HG03460 (cell line): ENCODE measurements at regions not wholly inside any gene's neighbourhood (a gene's known extent, or its start where the extent isn't known, plus 50 kb on each side); places are given as distances from the start of the nearest gene placed in this dataset.
"Not testable (repeated sequence)": the region's sequence is repeated elsewhere in the genome, so short reads cannot be mapped to it uniquely, and the experiment has no call there.

Experiments
- ATAC-seq: cut with Tn5 transposase; IDR thresholded peaks from one replicate; pipeline ENCODE4 v1.9.1; 2021; ENCODE audit not compliant: unreplicated experiment

DNA sequence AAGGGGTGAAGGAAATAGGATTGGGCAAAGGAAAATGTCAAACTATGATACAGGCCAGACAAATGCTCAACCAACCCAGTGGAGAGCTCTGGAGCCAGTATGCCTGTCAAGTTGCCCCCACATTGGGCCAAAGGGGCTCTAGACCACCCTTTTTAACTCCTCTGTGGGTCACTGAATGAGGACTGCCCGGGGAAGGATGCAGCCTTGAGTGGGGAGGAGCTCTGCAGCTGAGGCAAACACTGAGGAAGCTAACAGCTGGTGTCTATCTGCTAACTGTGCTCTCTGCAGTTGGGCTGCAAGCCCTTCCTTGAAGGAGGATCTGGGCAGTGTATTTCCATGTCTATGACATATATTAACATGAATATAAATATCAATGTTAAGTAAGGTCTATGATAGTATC, 98.4 kb upstream of the PRSS16 start:
- no peak for ATAC-seq

- no peak for ATAC-seq
Measured at GRCh38 chr6:27154696-27155095, 92.8 kb upstream of the PRSS16 start.

DNA sequence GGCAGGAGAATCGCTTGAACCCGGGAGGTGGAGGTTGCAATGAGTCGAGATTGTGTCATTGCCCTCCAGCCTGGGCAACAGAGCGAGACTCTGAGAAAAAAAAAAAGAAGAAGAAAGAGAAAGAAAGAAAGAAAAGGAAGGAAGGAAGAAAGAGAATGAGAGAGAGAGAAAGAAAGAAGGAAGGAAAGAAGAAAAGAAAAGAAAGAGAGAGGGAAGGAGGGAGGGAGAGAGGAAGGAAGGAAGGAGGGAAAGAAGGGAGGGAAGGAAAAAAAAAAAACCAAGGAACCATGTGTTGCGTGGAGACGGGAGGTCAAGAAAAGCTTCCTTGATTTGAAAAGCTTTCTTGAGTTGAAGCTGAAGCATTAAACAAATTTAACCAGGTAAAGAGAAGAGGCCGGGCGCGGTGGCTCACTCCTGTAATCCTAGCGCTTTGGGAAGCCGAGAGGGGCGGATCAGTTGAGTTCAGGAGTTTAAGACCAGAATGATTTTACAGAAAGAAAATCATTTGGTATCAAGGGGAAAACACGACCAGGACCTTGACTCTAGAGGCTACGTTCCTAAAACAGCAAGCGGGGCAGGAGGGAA, 90.5 kb upstream of the PRSS16 start:
- no peak for ATAC-seq

- ATAC-seq = peak; percentile 58
Measured at GRCh38 chr6:27157459-27158315, 89.8 kb upstream of the PRSS16 start.

GRCh38 chr6:27158316-27158643, 89.2 kb upstream of the PRSS16 start:
- ATAC-seq = no peak

GRCh38 chr6:27159725-27160124, 87.8 kb upstream of the PRSS16 start:
- no peak for ATAC-seq

GRCh38 chr6:27161115-27161514, 86.4 kb upstream of the PRSS16 start:
- no peak for ATAC-seq

- ATAC-seq = no peak
Measured at GRCh38 chr6:27161603-27161945, 85.9 kb upstream of the PRSS16 start.

- no peak for ATAC-seq
Measured at GRCh38 chr6:27161946-27162603, 85.4 kb upstream of the PRSS16 start.

GRCh38 chr6:27163834-27164233, 83.7 kb upstream of the PRSS16 start:
- ATAC-seq = no peak

- ATAC-seq = no peak
Measured at GRCh38 chr6:27168108-27168507, 79.4 kb upstream of the PRSS16 start.

DNA sequence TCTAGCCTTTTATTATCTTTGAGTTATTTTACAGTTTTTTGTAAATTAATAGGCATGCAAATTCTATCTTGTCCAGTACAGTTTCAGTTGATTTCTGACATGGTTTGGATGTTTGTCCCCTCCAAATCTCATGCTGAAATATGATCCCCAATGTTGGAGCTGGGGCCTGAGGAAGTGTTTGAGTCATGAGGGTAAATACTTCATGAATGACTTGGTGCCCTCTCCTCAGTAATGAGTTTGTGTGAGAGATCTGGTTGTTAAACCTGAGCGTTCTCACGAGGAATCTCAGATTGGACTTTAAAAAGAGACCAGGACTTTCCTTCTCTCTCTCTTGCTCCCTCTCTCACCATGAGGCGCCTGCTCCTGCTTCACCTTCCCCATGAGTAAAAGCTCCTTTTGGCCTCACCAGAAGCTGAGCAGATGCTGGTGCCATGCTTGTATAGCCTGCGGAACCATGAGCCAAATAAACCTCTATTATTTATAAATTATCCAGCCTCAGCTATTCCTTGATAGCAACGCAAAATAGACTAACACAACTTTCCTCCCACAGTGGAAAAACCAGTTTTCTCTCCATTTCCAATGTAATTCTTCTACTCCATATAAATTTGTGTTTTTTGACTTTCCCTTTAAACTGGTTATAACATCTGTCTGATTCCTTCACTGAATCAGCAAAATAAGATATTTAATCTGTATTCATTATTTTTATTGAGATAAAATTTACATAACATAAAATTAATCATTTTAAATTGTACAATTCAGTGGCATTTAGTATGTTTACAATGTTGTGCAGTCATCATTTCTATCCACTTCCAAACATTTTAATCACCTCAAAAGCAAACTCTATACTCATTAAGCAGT, 78.7 kb upstream of the PRSS16 start:
- no peak for ATAC-seq

GRCh38 chr6:27172524-27173231, 74.8 kb upstream of the PRSS16 start:
- ATAC-seq = not testable (repeated sequence)

GRCh38 chr6:27173232-27173601, 74.3 kb upstream of the PRSS16 start:
- not testable (repeated sequence) for ATAC-seq

- ATAC-seq = no peak
Measured at GRCh38 chr6:27174958-27175357, 72.5 kb upstream of the PRSS16 start.

- ATAC-seq = no peak
Measured at GRCh38 chr6:27176096-27176495, 71.4 kb upstream of the PRSS16 start.

- ATAC-seq = no peak
Measured at GRCh38 chr6:27176523-27177484, 70.7 kb upstream of the PRSS16 start.

DNA sequence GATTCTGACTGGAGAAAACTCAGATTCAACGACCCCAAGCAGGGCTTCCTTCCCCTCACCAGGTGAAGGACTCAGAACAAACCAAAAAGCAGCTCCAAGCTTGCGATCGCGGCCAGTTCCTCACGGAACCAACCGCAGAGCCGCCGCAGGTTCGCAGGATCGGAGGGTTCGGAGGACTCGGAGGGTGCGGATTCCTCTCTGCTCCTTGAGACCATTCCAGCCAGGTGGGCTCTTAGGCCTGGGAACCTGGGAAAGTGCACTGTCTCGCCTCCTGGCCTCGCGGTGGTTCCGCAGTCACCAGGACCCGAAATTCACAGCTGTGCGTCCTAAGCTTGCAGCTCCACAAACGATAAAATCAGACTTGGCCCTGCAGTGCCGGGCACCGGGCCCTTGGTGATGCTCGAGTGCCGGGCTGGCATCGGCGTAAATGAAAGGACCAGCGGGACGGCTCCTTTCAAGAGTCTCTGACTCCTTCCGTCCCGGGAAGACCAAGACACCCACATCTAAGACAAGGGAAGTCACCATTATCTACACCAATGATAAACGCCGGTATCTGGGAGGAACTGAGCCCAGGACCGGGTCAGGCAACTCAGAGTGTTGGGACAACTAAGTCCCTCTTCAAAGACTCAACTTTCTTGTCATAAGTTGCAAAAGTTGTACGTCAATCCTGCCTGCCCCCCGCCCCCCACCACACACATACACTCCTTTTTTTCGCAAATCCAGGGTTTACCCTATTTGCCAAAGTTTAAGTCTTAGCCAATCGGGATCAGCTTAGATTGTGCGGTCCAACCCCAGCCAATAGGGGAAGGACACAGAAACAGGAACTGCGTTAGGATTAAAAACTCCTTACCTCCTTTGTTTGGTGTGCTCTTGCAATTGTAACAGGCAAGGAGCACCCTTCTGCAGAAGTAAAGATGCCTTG, 69.8 kb upstream of the PRSS16 start:
- ATAC-seq = peak; percentile 67

- no peak for ATAC-seq
Measured at GRCh38 chr6:27178407-27178730, 69.1 kb upstream of the PRSS16 start.
